SU-DHL-6 (cell line): ENCODE measurements at regions not wholly inside any gene's neighbourhood (a gene's known extent, or its start where the extent isn't known, plus 50 kb on each side); places are given as distances from the start of the nearest gene placed in this dataset.

ENCODE experiments used
- EZH2phosphoT487 ChIP-seq: fragments of 200-600 bp; sonication (generic), shearing (Covaris generic); conservative IDR thresholded peaks from 2 replicates; pipeline ENCODE4 v1.6.1; 2018; ENCODE audit warnings: mild to moderate bottlenecking, antibody characterized with exemption, low read length, moderate library complexity, mixed read lengths
- TF ChIP-seq, protein P1 (sequence below): fragments of 200-600 bp; sonication (generic); IDR thresholded peaks from one replicate; pipeline ENCODE4 v1.5.1; 2017; ENCODE audit warnings: antibody characterized with exemption, mild to moderate bottlenecking, low read length, moderate library complexity; ENCODE audit not compliant: insufficient read depth, poor library complexity, severe bottlenecking

DNA sequence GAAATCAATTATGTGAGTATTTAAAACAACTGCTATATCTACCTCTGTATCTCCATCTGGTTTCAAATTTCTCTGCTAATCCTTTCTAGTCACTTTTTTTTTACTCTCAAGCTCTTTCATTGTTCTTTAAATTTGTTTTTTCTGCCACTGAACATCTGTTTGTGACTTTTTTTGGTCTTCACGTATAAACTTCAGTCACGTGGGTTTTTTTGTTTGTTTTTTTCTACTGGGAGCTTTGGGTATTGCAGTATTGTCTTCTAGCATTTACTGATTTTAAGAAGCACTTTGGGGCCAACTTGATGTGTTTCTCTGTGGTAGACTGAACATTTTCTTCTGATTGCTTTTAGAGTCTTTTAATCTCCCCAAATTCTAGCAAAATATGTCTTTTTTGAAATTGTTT, 262.6 kb upstream of the RXFP2 start:
- no peak for TF ChIP-seq EZH2phosphoT487
- TF ChIP-seq, protein P1, sequence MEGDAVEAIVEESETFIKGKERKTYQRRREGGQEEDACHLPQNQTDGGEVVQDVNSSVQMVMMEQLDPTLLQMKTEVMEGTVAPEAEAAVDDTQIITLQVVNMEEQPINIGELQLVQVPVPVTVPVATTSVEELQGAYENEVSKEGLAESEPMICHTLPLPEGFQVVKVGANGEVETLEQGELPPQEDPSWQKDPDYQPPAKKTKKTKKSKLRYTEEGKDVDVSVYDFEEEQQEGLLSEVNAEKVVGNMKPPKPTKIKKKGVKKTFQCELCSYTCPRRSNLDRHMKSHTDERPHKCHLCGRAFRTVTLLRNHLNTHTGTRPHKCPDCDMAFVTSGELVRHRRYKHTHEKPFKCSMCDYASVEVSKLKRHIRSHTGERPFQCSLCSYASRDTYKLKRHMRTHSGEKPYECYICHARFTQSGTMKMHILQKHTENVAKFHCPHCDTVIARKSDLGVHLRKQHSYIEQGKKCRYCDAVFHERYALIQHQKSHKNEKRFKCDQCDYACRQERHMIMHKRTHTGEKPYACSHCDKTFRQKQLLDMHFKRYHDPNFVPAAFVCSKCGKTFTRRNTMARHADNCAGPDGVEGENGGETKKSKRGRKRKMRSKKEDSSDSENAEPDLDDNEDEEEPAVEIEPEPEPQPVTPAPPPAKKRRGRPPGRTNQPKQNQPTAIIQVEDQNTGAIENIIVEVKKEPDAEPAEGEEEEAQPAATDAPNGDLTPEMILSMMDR = no peak
